Stimulated activated CD4-positive, alpha-beta T cell treated with anti-CD3 and anti-CD28 coated beads, TNF-alpha, amount 100 ng/mL, for 48 hours (primary cell): ENCODE measurements at regions not wholly inside any gene's neighbourhood (a gene's known extent, or its start where the extent isn't known, plus 50 kb on each side); places are given as distances from the start of the nearest gene placed in this dataset.
"Not testable (repeated sequence)": the region's sequence is repeated elsewhere in the genome, so short reads cannot be mapped to it uniquely, and the experiment has no call there.

Source experiments
- DNase-seq, 3 donors: peaks; one replicate each; pipeline ENCODE4 v3.0.0-alpha.2; 2020; ENCODE audit warnings: low read depth in 3 of 3

GRCh38 chr5:42949348-42950115 lies 90.6 kb downstream of the ANXA2R start:
- DNase-seq = peak in 2 of 3 donors; percentile 34 to 43

- DNase-seq = peak in 1 of 3 donors; percentile 15
Measured at GRCh38 chr5:42948961-42949347, 91.2 kb downstream of the ANXA2R start.

GRCh38 chr5:42944989-42945388 lies 95.1 kb downstream of the ANXA2R start:
- no peak for DNase-seq

- DNase-seq = no peak
Measured at GRCh38 chr5:42943931-42944631, 96.0 kb downstream of the ANXA2R start.

- DNase-seq = no peak
Measured at GRCh38 chr5:42940853-42941252, 99.3 kb downstream of the ANXA2R start.

- DNase-seq = not testable (repeated sequence)
Measured at GRCh38 chr5:42932011-42932410, 108.1 kb downstream of the ANXA2R start.

GRCh38 chr5:42931451-42931850 lies 108.7 kb downstream of the ANXA2R start:
- DNase-seq = not testable (repeated sequence)

- DNase-seq = no peak
Measured at GRCh38 chr5:42930934-42931333, 109.2 kb downstream of the ANXA2R start.

GRCh38 chr5:42929871-42930270 lies 110.2 kb downstream of the ANXA2R start:
- no peak for DNase-seq

GRCh38 chr5:42927730-42928129 lies 112.4 kb downstream of the ANXA2R start:
- no peak for DNase-seq

- no peak for DNase-seq
Measured at GRCh38 chr5:42924686-42925085, 113.0 kb upstream of the SELENOP start.

- DNase-seq = no peak
Measured at GRCh38 chr5:42924226-42924625, 112.5 kb upstream of the SELENOP start.

- no peak for DNase-seq
Measured at GRCh38 chr5:42923710-42924109, 112.0 kb upstream of the SELENOP start.

GRCh38 chr5:42919600-42919999 lies 107.9 kb upstream of the SELENOP start:
- DNase-seq = no peak

- DNase-seq = no peak
Measured at GRCh38 chr5:42915306-42915866, 103.7 kb upstream of the SELENOP start.

- DNase-seq = peak in 1 of 3 donors; percentile 17
Measured at GRCh38 chr5:42912184-42912798, 100.6 kb upstream of the SELENOP start.

- peak; percentile 81 to 85 (median 82) for DNase-seq
Measured at GRCh38 chr5:42908509-42909488, 97.1 kb upstream of the SELENOP start.

GRCh38 chr5:42908086-42908485 lies 96.4 kb upstream of the SELENOP start:
- DNase-seq = no peak

- no peak for DNase-seq
Measured at GRCh38 chr5:42905827-42906226, 94.1 kb upstream of the SELENOP start.

GRCh38 chr5:42900734-42901133 lies 89.0 kb upstream of the SELENOP start:
- DNase-seq = no peak

- no peak for DNase-seq
Measured at GRCh38 chr5:42898760-42899159, 87.1 kb upstream of the SELENOP start.
